HK-2 (cell line): ENCODE measurements at regions not wholly inside any gene's neighbourhood (a gene's known extent, or its start where the extent isn't known, plus 50 kb on each side); places are given as distances from the start of the nearest gene placed in this dataset.

Source experiments
- DNase-seq: peaks from one replicate; pipeline ENCODE4 v3.0.0-alpha.2; 2018; ENCODE audit not compliant: unreplicated experiment

DNA sequence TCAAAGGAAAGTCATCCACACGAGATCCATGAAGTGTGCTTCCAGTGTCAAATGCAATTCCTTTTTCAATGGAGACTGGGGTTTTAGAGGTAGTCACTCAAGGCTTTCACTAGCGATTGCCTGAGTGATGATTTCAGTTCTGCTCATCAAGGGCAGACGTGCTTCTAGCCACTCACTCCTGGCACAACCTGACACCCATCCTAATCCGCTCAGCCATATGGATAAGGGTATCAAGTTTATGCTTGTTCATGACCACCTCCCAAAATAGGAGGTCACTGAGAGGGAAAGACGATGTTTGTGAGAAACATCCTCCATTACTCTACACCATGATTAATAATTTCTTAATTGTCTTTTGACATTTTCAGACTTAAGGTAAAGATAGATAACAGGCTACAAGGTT, 91.3 kb upstream of the HEY2 start:
- DNase-seq, result no peak

DNA sequence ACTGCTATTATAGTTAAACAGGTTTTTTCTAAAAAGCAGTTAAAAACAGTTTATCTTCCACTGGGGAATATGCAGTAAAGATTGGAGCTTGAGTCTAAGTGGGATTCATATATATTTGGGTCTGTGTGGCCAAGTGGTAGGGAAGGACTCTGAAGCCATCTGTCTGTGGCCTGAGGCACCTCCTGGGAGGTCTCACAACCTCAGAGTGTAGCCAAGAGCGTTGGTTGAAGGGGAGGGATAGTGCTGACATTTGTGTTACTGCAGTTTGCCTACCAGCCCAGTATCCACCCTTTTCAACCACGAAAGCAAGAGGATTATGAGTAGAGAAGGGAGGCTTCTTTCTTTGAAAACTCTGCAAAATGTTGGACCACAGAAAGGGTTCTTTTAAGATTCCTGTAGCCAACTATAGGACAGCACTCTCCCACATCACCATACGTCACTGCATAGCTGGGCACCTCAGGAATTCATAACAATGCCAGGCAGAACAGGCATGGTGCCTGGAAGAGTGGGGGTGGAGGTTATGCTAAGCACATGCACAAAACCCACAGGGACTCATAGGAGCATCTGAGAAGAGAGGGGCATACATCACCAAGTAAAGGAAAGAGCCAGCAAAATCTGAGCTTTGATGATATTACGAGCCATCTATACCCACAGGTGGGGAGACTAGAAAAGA, 90.5 kb upstream of the HEY2 start:
- no peak for DNase-seq

DNA sequence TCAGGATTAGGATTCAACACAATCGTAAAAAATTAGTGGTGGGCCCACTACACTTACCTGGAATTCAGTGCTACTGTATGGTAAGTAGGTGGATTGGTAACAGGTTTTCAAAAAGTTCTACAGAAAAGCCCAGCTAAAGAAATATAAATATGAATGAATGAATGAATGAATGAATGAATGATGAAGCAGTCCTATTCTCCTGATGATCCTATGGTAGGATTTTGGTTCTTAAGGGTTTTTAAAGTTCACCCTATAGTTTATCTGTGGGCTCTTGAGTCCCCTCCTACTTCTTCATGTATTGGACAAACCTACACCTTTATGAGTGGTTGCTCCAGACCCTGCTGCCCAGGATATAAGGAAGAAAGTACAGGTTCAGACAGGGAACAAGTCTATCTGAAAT, 89.5 kb upstream of the HEY2 start:
- no peak for DNase-seq

DNA sequence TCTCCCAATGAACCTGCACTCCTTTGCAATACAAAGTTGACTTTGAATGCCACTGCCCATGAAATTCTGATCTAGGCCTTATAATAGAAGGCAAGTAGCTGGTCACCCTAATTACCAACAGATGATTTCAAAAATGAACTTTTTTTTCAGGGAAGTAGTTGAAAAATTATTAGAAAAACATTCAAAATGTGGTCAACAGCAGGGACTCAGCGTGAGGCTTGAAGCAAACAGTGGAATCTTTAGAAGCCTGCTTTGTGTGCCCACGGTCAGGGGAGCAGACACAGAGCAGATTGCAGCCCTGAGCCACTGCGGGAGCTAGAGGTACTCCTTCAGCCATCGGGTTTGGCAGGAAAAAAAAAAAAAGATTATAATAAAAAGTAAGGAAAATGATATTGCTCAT, 87.1 kb upstream of the HEY2 start:
- DNase-seq, result no peak

DNA sequence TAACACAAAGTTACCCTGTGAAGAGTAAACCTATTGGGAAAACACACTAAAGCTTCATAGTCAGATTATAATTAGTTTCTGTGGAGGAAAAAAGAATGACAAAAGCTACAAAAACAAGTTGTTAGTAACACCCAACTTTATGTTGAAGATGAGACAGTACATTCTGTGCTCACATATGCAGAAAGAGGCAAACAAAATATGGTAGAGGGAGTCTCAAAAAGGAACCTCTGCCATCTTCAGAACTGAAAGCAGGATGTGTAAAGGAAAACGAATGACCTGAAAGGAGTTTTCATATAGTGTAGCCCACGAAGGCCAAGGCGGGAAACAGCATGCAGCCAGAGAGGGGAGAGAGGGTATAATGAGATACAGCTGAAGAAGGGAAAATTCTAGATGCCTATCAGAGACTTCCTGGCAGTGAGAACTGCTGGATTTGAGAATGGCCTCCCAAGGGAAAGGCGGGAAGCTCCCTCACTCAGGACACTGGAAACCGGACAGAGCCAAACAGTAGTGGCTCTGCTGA, 84.1 kb upstream of the HEY2 start:
- DNase-seq, result no peak

DNA sequence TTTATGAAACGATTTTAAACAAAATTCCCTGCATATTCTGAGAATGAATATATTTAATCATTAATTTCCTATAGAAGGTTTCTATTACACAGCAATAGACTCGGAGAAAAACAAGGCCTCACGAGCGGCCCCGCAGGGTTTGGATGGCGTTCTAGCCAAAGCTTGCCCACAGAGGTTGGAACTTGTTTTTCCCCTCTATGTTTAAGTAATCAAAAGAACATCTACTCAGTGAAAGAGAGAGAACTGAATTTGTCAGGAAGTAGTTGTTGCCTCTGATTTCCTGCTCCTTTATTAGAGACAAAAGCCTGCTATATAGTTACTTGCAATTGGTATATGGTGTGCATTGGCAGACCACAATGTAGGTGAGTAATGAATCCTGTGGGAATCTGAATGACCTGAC, 82.1 kb upstream of the HEY2 start:
- no peak for DNase-seq

DNA sequence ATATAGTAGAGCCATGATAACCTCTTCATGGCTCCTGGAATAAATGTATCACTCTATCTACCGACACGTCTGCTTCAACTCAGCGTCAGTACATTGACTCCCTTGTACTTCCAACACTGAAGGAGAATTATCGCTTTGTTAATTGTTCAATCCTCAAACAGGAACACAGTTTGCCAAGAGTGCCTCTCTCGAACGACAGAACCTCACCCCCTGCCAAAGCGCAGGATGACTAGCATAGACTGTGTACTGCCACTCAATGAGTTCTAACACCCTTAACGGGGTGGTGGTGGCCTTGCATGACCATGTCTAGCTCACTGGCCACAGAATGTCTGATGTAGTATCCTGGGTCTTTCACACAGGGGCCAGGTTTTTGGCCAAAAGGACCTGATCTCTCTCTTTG, 81.4 kb upstream of the HEY2 start:
- DNase-seq, result no peak

DNA sequence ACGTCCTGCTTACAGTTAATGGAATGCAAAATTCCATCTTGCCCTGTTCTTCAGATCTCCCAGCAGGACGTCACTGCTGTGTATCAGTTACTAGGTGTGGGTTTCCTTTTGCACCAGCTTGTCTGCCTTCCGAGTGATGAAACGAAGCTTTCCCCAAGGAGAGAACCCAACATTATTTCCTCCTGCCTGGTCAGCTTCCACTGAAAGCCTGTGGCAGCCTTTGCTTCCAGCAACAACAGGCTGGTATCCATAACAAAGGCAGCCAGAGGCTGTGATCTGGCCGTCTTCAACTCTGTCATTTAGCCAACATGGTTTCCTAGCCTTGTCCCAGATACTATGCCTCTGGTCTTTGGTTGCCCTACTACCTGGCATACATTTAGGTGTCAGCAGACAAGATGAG, 78.9 kb upstream of the HEY2 start:
- no peak for DNase-seq

DNA sequence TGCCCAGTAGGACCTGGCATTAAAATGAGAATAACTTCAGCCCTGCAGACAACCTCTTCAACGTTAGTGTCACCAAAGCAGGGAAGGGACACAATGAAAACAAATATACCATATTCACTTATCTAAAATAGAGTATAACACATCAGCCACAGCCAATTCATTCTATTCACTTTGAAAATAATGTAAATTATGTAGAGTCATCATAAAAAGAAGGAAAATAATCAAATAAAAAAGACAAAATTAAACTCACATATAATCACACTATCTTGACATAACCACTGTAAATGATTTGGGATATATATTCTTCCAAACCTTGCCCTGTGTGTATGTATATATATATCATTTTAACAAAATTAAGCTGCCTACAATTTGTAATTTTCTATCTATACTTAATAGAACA, 78.1 kb upstream of the HEY2 start:
- DNase-seq, result no peak

DNA sequence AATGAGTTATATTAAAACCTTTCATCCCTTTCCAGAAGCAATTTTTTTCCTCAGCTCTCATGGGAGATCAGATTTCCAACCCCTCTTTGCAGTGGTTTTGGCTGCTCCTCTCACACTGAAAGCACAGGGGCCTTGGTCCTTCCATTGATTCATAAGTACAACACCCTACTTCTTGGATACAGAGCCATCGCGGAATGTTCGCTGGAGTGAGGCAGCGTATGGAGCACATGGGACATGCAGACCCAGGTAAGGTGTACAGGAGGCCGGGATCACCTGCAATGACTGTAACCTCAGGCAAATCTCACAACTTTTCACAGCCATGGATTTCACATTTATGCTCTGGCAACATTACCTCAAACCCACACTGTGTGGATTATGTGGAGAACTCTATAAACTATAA, 75.2 kb upstream of the HEY2 start:
- no peak for DNase-seq

DNA sequence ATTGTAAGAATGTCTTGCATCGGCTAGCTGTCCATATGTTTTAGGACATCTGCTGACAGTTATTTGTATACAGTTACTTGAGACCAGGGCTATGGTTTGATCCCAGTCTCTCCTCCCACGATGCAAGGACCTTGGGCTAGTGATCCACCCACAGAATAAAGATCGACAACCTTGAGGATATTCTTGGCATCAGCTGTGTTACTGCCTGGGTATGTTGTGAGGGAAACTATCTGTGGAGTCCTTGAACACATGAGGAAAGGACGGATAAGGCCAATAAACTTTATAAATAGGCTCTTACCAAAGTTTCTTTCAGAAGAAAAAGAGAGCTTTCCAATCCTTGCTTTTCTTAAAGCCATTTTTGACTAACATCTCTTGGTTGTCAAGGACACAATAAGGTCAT, 70.8 kb upstream of the HEY2 start:
- no peak for DNase-seq

DNA sequence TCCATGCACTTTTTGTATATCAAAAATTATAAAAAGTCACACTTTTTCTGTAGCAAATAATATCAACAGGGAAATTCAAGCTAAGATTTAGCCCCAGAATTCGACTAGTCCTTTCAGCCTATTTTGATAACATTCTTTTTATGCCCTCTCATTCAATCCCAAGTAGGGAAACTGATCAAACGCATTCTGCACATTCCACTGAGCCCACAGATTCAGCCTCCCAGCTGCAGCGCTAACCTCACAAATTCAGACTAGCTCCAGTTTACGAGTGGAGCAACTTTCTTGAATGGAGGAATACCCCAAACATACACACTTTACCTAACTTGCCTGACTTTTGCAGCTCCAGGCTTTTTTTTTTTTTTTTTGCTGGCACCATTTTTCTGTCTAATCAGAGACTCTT, 70.3 kb upstream of the HEY2 start:
- DNase-seq, result no peak

DNA sequence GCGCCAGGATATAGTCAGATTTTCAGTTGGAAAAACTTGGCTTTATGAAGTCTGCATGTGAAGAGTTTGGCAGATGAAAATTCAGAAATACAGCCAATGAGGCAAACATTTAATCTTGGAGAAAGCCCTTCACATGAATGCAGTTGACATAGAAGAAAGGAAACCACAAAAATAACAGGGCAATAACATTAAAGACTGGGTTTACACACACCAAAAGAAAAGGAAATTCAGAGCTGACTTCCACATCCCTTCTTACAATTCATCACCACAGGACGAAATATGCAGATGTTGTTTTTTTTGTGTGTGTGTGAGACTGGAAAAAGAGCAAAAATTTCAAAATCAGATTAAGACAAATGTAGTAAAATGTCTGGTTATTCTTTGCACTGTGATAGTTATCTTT, 69.8 kb upstream of the HEY2 start:
- no peak for DNase-seq

DNA sequence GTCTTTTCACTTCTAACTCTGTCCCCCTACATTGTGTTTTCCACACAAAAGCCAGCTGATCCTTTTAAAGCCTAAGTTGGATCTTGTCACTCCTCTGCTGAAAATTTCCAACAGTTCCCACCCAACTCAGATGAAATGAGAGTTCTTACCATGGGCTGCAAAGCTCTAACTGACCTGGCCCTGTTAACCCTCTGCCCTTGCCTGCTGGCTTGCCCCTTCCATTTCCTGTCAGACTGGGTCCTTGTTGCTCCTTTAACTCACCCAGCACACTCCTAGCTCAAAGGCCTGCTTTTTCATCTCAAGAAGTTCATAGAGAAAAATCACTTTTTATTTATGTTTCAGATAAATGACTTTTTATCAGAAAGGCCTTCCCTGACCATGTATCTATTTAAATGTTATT, 66.5 kb upstream of the HEY2 start:
- no peak for DNase-seq

DNA sequence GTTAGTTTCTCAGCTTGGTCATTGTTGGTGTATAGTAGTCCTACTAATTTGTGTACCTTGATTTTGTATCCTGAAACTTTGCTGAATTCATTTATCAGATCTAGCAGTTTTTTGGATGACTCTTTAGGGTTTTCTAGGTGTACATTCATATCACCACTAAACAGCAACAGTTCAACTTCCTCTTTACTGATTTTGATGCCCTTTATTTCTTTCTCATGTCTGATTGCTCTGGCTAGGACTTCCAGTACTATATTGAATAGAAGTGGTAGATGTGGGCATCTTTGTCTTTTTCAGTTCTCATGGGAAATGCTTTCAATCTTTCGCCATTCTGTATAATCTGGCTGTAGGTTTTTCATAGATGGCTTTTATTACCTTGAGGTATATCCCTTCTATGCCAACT, 61.3 kb upstream of the HEY2 start:
- DNase-seq, result no peak

DNA sequence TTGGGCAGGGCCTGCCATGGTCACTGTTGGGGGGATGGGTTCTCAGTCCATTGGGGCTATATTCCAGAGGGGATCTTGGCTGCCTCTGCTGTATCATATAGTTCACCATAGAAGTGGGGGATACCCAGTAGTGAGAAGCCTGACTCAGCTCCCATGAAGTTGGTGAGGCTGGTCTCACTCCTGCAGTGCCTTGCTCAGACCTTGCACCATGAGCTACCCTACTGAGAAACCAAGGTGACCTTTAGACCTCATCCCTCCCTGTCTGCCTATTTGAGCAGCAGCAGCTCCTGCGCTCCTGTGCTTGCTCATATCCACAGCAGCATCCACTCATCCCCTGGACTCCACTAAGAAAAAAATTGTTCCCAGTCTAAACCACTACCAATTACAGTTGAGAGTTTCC, 56.0 kb upstream of the HEY2 start:
- DNase-seq, result no peak

DNA sequence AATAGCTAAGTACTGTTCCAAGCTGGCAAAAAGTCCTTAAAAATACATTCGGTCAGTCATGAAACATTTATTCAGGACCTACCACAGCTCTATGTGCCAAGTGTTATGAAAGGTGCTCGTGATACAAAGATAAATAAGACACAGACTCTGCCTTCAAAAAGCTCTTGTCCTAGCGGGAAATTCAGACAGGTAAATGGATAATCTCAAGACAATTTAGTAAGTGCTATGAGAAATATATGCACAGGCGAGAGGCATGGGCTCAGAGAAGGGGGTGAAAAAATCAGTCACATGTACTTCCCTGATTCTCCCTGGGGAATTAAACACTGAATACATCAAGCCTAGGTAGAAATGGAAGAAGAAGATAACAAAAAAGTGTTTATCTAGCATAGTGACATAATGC, 49.8 kb upstream of the HEY2 start:
- DNase-seq, result no peak
